GM18951 (cell line): ENCODE measurements at regions not wholly inside any gene's neighbourhood (a gene's known extent, or its start where the extent isn't known, plus 50 kb on each side); places are given as distances from the start of the nearest gene placed in this dataset.

Experiments
- POLR2A ChIP-seq: IDR thresholded peaks from 4 replicates; pipeline ENCODE4 v1.6.1; 2011; ENCODE audit warnings: mild to moderate bottlenecking; ENCODE audit not compliant: insufficient read length, insufficient read depth; ENCODE audit errors: extremely low read depth
- in situ Hi-C: fragments of 300-500 bp; cut with MboI; formaldehyde crosslinking; loops from one replicate; pipeline ENCODE4 v1.12.0; 2022; ENCODE audit warnings: low sequenced_read_pairs, mixed read lengths, inconsistent platforms; ENCODE audit not compliant: unreplicated experiment

DNA sequence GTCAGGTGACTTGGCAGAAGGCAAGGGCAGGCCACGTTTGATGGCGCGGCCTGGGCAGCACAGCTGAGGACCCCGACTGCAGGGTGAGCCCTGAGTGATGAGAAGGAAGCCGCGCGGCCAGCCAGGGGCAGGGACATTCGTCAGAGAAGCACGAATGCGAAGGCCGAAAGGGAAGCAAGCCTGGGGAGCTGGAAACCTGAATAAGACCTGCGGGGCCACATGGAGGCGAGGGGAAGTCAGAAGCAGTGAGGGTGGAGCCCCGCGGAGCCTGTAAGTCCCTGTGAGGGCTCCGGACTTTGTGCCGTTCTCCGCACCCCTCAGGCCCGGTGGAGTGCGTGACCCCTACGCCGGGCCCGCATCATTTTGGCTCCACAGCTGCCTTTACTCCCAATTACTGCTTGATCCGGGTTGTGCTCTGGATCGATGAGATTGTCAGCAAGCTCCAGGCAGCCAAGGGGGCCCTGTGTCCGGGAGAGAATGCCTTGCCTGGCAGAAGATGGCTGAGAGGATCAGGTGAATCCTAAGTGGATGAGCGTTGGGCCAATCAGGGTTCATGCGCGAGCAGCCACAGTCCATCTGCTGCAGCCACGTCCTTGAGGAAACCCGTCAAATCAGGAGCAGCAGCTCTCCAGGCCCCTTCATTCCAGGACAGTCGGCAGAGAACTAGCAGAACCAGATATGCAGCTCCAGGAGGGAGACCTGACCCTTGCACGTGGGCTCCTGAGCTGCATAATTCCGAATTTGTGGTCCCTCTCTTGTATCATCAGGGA, 293.3 kb upstream of the SHH start:
- no peak for TF ChIP-seq POLR2A
- in situ Hi-C loops = no loop called here

DNA sequence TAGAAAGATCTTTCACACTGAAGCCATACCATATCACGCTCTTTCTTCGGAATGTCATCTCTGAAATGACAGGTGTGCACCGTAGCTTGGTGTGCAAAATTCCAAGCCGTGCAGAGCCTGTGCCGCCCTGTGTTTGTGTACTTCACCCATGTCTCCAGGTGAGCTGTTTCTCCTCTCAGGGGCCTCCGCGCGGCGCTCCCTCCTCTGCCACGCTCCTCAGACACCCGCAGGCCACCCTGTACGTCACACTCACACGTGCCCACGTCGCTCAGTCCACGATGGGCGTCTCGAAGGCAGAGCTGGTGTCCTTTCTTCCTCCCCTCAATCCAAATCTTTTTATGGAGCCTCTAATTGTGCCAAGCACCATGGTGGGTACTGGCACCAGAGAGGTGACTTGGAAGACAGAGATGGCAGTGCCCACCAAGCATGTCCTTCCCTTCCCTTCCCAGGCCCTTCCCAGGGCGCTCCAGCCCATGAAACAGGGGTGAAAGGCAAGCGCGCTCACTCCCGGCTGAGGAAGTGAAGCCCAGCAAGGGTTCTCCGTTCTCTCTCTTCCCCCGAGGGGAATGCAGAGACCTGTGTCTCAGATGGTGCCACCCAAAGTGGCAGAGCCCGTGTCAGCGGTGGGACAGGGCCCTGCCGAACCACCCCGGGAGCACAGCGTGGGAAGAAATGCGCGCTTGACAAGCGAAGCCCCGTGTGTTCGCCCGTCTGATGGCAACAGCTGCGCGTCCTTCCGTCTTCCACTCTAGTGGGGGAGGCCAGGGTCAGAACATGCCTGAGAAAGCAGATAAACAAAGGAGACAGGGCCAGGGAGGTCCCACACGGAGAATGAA, 292.5 kb upstream of the SHH start:
- no peak for TF ChIP-seq POLR2A
- in situ Hi-C loops = no loop called here

DNA sequence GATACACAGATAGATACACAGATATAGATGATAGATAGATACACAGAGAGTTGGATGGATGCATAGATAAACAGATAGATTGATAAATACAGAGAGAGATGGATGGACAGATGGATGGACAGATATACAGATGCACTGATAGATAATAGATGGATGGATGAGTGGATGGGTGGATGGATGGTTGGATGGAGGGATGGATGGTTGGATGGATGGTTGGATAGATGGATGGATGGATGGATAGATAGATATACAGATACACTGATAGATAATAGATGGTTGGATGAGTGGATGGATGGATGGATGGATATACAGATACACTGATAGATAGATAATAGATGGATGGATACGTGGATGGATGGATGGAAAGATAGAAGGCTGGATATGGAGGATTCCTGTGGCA, 290.0 kb upstream of the SHH start:
- TF ChIP-seq POLR2A = no peak
- in situ Hi-C loops = no loop called here

DNA sequence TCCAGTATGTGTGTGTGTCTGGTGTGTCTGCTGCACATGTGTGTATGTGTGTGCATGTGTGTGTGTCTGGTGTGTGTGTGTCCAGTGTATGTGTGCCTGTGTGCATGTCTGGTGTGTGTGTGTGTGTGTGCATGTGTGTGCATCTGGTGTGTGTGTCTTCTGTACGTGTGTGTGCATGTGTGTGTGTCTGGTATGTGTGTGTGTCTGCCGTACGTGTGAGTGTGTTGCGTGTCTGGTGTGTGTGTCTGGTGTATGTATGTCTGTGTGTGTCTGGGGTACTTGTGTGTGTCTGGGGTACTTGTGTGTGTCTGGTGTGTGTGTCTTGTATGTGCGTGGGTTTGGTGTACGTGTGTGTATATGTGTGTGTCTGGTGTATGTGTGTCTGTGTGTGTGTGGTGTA, 289.1 kb upstream of the SHH start:
- TF ChIP-seq POLR2A = no peak
- in situ Hi-C loops = no loop called here

DNA sequence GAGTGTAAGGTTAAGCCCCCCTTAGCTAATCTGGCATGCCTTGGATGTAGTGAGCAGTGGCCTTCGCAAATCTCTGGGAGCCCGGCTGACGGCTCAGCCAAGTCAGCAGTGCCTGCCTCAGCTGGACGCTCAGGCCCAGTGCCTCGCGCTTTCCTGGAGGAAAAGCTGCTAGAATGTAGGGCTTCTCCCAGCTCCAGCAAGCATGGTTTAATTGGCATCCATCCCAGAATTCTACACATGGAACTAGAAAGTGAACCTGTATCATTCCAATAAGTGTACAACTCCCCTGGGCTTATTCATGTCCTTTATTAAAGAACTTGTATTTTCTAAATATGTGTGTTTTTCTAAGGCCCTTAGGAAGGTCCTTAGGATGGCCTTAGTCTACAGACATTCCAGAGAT, 287.8 kb upstream of the SHH start:
- in situ Hi-C loops = no loop called here
- TF ChIP-seq POLR2A = no peak

DNA sequence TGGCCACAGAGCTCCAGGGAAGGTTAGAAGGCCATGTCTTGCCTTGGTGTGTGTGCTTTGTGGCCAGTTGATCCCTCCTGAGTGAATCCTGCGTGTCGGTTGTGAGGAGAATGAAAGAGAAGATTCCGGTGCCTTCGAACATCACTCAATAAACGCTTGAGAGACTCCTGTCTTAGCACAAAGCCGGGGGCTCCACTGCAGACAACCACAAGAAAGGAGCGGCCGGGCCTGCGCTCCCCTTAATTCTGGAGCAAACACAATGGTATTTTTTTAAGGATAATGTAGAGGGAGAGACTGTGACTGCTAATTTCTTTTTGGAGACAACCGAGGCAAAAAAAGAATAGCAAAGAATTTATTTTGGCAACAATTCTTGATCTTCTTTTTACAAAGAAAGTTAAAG, 286.8 kb upstream of the SHH start:
- in situ Hi-C loops = no loop called here

DNA sequence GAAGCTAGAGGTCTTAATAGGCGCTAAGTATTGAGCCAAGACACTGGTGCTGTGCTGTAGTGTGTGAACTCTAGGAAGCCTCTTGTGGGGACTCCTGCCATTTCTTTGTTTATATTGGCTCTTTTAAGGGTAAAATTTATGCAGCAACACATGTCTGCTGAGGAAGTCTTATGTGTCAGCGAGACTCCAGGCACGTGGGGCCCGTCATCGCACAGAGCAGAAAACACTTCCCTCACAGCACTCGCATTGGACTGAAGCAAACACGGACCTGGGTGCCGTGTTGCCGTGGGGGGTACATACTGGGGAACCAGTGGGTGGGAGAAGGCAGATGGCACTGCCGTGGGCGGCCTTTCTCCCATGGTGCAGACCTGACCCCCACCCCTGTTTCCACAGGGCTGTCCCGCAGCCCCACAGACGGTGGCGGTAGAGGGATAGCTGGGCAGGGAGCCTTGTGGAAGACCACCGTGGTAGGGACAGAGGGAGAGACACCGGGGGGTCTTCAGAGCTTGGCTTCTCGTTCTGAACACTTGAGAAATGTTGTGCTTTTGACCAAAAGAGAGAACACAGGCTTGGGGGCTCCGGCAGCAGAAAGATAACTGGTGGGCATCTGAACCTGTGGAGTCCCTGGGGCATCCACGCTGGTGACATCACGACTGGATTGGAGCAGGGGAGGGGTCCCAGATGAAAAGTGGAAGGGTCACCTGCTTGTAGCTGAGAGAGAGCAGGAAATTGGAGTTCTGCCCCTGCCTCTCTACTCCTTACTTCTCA, 284.7 kb upstream of the SHH start:
- in situ Hi-C loops = no loop called here
- no peak for TF ChIP-seq POLR2A

More for the DNA sequence above, 286.8 kb upstream of the SHH start:
- no peak for TF ChIP-seq POLR2A

DNA sequence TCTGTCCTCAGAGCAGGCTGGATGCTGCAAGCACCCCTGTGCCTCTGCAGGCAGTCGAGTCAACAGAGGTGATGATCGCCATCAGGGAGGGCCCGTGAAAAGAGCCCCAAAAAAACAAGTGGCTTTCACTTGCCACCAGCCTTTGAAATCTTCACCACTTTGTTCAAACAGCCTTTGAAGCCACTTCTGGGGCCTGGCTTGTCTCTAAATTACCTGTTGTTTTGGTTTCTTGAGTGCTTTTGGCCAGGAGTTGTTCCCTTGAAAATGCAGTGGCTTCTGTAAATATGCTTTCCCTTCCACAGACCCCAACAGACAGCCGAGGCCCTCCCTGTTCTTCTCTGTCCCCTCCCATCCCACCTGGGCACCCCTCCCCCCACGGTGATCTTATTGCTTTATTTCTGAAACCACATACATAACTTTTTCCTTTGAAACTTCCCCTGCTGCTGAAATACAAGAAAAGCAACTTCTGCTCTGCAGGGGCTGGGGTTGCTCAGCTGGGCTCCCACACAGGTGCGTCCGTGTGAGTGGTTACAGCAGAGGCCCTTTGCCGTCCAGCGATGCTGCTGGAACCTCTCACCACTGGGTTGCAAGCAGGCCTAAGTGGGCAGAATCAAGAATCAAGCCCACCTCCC, 283.8 kb upstream of the SHH start:
- in situ Hi-C loops = no loop called here
- no peak for TF ChIP-seq POLR2A

DNA sequence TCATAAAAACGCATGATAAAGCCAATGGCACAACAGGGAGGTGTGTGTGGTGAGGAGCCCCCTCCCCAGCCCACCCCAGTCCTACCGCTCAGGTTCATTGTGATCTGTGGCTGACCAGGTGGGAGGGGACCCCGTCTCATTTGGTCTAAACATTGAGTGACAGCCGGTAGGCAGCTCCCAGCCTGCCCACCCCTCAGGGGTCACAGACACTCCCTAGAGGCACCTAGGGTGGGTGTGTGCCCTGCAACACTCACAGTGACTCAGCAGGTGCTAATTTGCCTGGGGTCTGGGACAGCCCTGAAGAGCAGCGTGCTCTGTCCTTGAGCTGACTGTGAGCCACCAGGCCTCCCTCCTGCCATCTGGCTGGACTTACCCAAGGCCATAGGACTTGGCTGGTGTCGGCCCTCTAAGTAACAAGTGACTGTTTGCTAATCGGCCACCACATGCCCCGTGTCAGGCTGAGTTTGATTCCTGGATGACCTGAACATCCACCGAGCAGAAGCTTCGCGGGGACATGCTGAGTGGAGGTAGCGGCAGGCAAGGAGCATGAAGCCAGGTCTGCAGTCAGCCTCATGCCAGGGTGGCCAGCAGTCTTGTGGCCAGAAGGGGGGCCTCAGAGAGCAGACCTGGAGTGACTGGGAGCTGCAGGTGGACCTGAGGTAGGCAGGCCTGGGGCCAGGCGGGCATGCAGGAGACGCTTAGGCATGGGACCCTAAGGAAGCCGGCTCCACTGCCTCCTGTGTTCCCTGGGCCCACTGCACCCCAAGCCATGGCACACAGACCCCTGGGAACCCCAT, 282.3 kb upstream of the SHH start:
- no peak for TF ChIP-seq POLR2A

DNA sequence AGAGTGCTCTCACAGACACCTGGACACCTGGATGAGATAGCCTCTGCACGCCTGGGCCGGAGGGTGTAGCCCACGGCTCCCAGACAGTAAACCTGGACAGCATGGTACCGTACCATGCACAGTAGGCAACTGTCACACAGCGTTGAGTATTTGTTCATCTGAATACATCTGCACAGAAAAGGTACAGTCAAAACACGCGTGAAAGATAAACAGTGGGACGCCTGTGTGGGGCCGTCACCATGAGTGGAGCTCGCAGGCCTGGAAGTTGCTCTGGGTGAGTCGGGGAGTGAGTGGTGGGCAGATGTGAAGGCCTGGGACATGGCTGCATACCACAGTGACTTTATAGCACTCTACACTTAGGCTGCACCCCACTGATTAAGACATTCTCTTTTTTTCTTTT, 280.0 kb upstream of the SHH start:
- in situ Hi-C loops = no loop called here
- no peak for TF ChIP-seq POLR2A

More for the DNA sequence above, 282.3 kb upstream of the SHH start:
- in situ Hi-C loops = no loop called here

DNA sequence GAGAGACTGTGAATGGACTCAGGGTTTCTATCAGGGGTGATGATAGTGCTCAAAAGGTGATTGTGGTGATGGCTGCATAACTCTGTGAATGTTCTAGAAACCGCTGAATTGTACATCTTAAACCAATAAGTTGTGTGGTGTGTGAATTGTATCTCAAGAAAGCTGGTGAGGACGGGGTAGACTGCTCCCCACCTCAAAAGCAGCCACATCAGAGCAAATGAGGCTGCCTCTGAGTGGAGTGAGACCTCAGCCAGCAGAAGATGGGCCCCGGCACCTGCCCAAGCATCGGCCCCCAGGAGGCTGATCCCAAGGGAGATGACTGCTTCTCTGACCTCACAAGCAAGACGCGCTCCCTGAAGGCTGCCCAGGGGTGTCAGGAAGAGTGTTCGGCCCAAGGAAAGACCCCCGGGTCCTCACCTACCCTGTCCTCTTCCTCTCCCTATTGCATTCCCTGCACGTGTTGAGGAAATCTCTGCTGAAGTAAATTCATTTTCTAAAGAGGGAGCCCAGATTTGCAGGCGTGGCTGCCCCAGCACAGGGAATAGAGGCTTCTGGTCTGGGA, 279.3 kb upstream of the SHH start:
- in situ Hi-C loops = no loop called here
- no peak for TF ChIP-seq POLR2A

DNA sequence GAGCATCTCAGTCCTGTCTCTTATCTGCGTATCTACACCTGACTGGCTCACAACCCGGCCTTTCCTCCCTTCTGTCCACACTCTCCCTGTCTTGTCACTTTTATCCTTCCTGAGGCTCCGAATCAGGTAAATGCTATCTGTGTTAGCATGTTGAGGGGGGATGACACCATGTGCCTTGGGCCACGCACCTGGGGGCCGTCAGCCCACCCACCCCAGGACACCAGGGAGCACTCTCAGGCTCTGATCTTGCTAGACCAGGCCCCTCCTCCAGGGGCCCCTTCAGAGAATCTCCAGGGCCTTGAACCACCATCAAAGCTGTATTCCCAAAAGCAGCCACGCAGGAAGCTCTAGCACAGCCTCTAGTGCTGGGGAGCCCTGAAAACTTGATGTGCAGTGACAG, 278.7 kb upstream of the SHH start:
- no peak for TF ChIP-seq POLR2A
- in situ Hi-C loops = no loop called here
